Neural cell (in vitro differentiated cells): ENCODE measurements at regions not wholly inside any gene's neighbourhood (a gene's known extent, or its start where the extent isn't known, plus 50 kb on each side); places are given as distances from the start of the nearest gene placed in this dataset.

ENCODE experiments used
- H2AFZ ChIP-seq: fragments of 200-600, 300-800 bp; sonication (generic), shearing (Covaris generic); 2 replicates; pipeline ENCODE4 v1.6.0; 2014; ENCODE audit warnings: low read depth, mild to moderate bottlenecking, antibody characterized with exemption, low read length, moderate library complexity
- H3F3A ChIP-seq: fragments of 200-600 bp; shearing (Covaris generic); 2 replicates; pipeline ENCODE4 v1.6.1; 2016; ENCODE audit warnings: mild to moderate bottlenecking, moderate library complexity, mixed read lengths, antibody characterized with exemption, low read length; ENCODE audit not compliant: insufficient read depth, poor library complexity, severe bottlenecking
- H3K27ac ChIP-seq: fragments of 200-600, 300-800 bp; sonication (generic), shearing (Covaris generic); 2 replicates; pipeline ENCODE4 v1.5.1; 2014; ENCODE audit warnings: mild to moderate bottlenecking, low read length, moderate library complexity
- H3K27me3 ChIP-seq: fragments of 300-800, 200-600 bp; sonication (generic), shearing (Covaris generic); 2 replicates; pipeline ENCODE4 v1.6.0; 2014; ENCODE audit warnings: mild to moderate bottlenecking, low read depth, low read length, moderate library complexity; ENCODE audit not compliant: insufficient read depth
- H3K36me3 ChIP-seq: fragments of 300-800, 200-600 bp; sonication (generic), shearing (Covaris generic); 2 replicates; pipeline ENCODE4 v1.5.1; 2014; ENCODE audit warnings: mild to moderate bottlenecking, antibody characterized with exemption, low read length, moderate library complexity; ENCODE audit not compliant: insufficient read depth
- H3K4me2 ChIP-seq: fragments of 300-800, 200-600 bp; sonication (generic), shearing (Covaris generic); 2 replicates; pipeline ENCODE4 v1.6.0; 2014; ENCODE audit warnings: mild to moderate bottlenecking, low read length
- H3K4me3 ChIP-seq: fragments of 300-800, 200-600 bp; sonication (generic), shearing (Covaris generic); 2 replicates; pipeline ENCODE4 v1.5.1; 2014; ENCODE audit warnings: mild to moderate bottlenecking, low read length, moderate library complexity
- H3K79me2 ChIP-seq: fragments of 200-600 bp; shearing (Covaris generic); replicated peaks from 2 replicates; pipeline ENCODE4 v1.6.0; 2014; ENCODE audit warnings: mild to moderate bottlenecking, low read length, moderate library complexity; ENCODE audit not compliant: insufficient read depth
- H3K9ac ChIP-seq: fragments of 300-800, 200-600 bp; sonication (generic), shearing (Covaris generic); 2 replicates; pipeline ENCODE4 v1.6.1; 2016; ENCODE audit warnings: mild to moderate bottlenecking, low read length, mixed read lengths
- H3K9me2 ChIP-seq: fragments of 200-600 bp; shearing (Covaris generic); 2 replicates; pipeline ENCODE4 v1.6.1; 2016; ENCODE audit warnings: mild to moderate bottlenecking, low read length, mixed read lengths; ENCODE audit not compliant: insufficient read depth
- H3K9me3 ChIP-seq: fragments of 200-600, 300-800 bp; sonication (generic), shearing (Covaris generic); 2 replicates; pipeline ENCODE4 v1.6.1; 2016; ENCODE audit warnings: mild to moderate bottlenecking, mixed run types, low read length, moderate library complexity, mixed read lengths
- H4K20me1 ChIP-seq: fragments of 200-600 bp; shearing (Covaris generic); 2 replicates; pipeline ENCODE4 v1.6.1; 2016; ENCODE audit warnings: mild to moderate bottlenecking, mixed run types; ENCODE audit not compliant: insufficient read depth
- EP300 ChIP-seq: fragments of 450-650 bp; conservative IDR thresholded peaks from 2 replicates; pipeline ENCODE4 v1.6.1; 2014; ENCODE audit warnings: antibody characterized with exemption, mild to moderate bottlenecking, moderate library complexity; ENCODE audit not compliant: poor library complexity, severe bottlenecking
- EZH2 ChIP-seq: fragments of 200-600, 300-800 bp; shearing (Covaris generic), sonication (generic); IDR thresholded peaks from 2 replicates; pipeline ENCODE4 v1.6.1; 2014; ENCODE audit warnings: antibody characterized with exemption, low read length, borderline replicate concordance, mild to moderate bottlenecking; ENCODE audit not compliant: insufficient read depth, poor library complexity, severe bottlenecking
- MXI1 ChIP-seq: fragments of 450-650 bp; conservative IDR thresholded peaks from 2 replicates; pipeline ENCODE4 v1.6.1; 2014; ENCODE audit warnings: antibody characterized with exemption, mild to moderate bottlenecking; ENCODE audit not compliant: poor library complexity, severe bottlenecking
- POLR2AphosphoS5 ChIP-seq: IDR thresholded peaks from 2 replicates; pipeline ENCODE4 v1.6.1; 2012
- RAD21 ChIP-seq: fragments of 450-650 bp; conservative IDR thresholded peaks from 2 replicates; pipeline ENCODE4 v1.6.1; 2014; ENCODE audit warnings: antibody characterized with exemption, mild to moderate bottlenecking, moderate library complexity
- SMC3 ChIP-seq: fragments of 450-650 bp; conservative IDR thresholded peaks from 2 replicates; pipeline ENCODE4 v1.6.1; 2014; ENCODE audit warnings: antibody characterized with exemption, mild to moderate bottlenecking, moderate library complexity; ENCODE audit not compliant: poor library complexity
- TAF1 ChIP-seq: IDR thresholded peaks from 2 replicates; pipeline ENCODE4 v1.6.1; 2012; ENCODE audit warnings: low read depth
- TF ChIP-seq, protein P1 (sequence below): fragments of 450-650 bp; IDR thresholded peaks from 2 replicates; pipeline ENCODE4 v1.5.1; 2014; ENCODE audit warnings: antibody characterized with exemption, mild to moderate bottlenecking, moderate library complexity; ENCODE audit not compliant: poor library complexity, severe bottlenecking
- TF ChIP-seq, protein P2 (sequence below): IDR thresholded peaks from 2 replicates; pipeline ENCODE4 v1.6.1; 2012; ENCODE audit warnings: borderline replicate concordance

DNA sequence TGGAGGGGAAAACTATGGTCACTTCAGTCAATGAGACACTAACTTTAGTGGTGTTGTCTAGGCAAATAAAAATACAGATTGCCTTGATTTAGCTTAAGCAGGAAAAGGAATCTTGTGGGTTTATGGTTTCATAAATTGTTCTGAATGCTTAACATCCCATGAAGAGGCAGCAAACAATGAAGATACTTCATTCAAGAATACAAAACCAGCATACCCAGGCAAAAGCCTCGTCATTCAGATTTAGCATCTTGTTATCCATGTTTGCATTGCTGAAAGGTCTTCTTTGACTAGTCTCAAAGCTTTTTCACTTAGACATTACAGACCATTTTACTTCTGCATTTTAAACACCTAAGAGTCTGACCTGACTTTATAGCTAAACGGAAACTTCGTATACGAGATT, 272.7 kb upstream of the FSHR start:
- Histone ChIP-seq H3K27ac (no peak overlapping the region), H3F3A (no peaks in the 10 kb centered on the region), H3K36me3 (no peaks in the 10 kb centered on the region), H3K9me2 (no peaks in the 10 kb centered on the region), H3K4me2 (no peak overlapping the region), H3K79me2 (no peaks in the 10 kb centered on the region), H3K27me3 (no peaks in the 10 kb centered on the region), H2AFZ (no peak overlapping the region), H3K9me3 (no peaks in the 10 kb centered on the region), H3K9ac (no peak overlapping the region), H3K4me3 (no peak overlapping the region), H4K20me1 (no peaks in the 10 kb centered on the region)
- no peak for TF ChIP-seq POLR2AphosphoS5
- no peak for TF ChIP-seq MXI1
- TF ChIP-seq EZH2: no peak

- H3K9me3 ChIP-seq: no peaks in the 10 kb centered on the region
- H3K27ac ChIP-seq: no peak overlapping the region
- no peak overlapping the region for H3K4me3 ChIP-seq
- H3K4me2 ChIP-seq: no peak overlapping the region
- no peaks in the 10 kb centered on the region for H3K36me3 ChIP-seq
- no peaks in the 10 kb centered on the region for H3K79me2 ChIP-seq
- H2AFZ ChIP-seq: no peak overlapping the region
- H3F3A ChIP-seq: no peaks in the 10 kb centered on the region
- H3K9ac ChIP-seq: no peak overlapping the region
- no peak for TF ChIP-seq TAF1
- TF ChIP-seq MXI1: no peak
- TF ChIP-seq EP300: no peak
- TF ChIP-seq, protein P1, sequence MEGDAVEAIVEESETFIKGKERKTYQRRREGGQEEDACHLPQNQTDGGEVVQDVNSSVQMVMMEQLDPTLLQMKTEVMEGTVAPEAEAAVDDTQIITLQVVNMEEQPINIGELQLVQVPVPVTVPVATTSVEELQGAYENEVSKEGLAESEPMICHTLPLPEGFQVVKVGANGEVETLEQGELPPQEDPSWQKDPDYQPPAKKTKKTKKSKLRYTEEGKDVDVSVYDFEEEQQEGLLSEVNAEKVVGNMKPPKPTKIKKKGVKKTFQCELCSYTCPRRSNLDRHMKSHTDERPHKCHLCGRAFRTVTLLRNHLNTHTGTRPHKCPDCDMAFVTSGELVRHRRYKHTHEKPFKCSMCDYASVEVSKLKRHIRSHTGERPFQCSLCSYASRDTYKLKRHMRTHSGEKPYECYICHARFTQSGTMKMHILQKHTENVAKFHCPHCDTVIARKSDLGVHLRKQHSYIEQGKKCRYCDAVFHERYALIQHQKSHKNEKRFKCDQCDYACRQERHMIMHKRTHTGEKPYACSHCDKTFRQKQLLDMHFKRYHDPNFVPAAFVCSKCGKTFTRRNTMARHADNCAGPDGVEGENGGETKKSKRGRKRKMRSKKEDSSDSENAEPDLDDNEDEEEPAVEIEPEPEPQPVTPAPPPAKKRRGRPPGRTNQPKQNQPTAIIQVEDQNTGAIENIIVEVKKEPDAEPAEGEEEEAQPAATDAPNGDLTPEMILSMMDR: no peak
- TF ChIP-seq RAD21: no peak
- TF ChIP-seq EZH2: no peak
- TF ChIP-seq SMC3: no peak
- TF ChIP-seq, protein P2, sequence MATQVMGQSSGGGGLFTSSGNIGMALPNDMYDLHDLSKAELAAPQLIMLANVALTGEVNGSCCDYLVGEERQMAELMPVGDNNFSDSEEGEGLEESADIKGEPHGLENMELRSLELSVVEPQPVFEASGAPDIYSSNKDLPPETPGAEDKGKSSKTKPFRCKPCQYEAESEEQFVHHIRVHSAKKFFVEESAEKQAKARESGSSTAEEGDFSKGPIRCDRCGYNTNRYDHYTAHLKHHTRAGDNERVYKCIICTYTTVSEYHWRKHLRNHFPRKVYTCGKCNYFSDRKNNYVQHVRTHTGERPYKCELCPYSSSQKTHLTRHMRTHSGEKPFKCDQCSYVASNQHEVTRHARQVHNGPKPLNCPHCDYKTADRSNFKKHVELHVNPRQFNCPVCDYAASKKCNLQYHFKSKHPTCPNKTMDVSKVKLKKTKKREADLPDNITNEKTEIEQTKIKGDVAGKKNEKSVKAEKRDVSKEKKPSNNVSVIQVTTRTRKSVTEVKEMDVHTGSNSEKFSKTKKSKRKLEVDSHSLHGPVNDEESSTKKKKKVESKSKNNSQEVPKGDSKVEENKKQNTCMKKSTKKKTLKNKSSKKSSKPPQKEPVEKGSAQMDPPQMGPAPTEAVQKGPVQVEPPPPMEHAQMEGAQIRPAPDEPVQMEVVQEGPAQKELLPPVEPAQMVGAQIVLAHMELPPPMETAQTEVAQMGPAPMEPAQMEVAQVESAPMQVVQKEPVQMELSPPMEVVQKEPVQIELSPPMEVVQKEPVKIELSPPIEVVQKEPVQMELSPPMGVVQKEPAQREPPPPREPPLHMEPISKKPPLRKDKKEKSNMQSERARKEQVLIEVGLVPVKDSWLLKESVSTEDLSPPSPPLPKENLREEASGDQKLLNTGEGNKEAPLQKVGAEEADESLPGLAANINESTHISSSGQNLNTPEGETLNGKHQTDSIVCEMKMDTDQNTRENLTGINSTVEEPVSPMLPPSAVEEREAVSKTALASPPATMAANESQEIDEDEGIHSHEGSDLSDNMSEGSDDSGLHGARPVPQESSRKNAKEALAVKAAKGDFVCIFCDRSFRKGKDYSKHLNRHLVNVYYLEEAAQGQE: no peak
- TF ChIP-seq POLR2AphosphoS5: no peak
- no peaks in the 10 kb centered on the region for H3K9me2 ChIP-seq
- H3K27me3 ChIP-seq: no peaks in the 10 kb centered on the region
- H4K20me1 ChIP-seq: no peaks in the 10 kb centered on the region
Observed at GRCh38 chr2:49416252-49416651, 261.9 kb upstream of the FSHR start.

DNA sequence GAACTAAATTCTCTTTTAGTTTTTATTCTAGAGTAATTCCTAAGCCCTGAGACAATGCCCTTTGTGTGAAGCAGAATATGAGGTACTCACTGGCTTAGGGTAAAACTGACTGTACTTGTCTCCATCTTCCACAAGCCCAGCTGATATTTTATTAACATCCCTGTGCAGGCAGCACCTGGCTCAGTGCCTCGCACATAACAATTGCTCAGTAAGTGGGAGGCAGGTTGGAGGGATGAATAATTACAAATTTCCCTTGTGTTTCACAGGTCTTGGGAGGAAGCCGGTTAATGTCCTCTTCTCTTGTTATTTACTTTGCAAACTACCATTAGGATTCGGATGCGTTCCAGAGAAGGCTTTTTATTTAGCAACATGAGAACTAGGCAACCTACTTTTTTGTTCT, 249.8 kb upstream of the FSHR start:
- Histone ChIP-seq H3K36me3 (no peaks in the 10 kb centered on the region), H3K27ac (peak overlapping the region; percentile 62), H3K9me2 (no peaks in the 10 kb centered on the region), H4K20me1 (no peaks in the 10 kb centered on the region), H3K4me2 (peak overlapping the region; percentile 7), H2AFZ (peak overlapping the region; percentile 34), H3K27me3 (no peaks in the 10 kb centered on the region), H3K79me2 (no peaks in the 10 kb centered on the region), H3K9ac (peak overlapping the region; percentile 44), H3K9me3 (no peaks in the 10 kb centered on the region), H3K4me3 (peak overlapping the region; percentile 42), H3F3A (no peaks in the 10 kb centered on the region)
- TF ChIP-seq SMC3 (no peak), EP300 (no peak), POLR2AphosphoS5 (no peak), EZH2 (no peak)
- TF ChIP-seq, protein P2: no peak
